ENCODE measurements at regions not wholly inside any gene's neighbourhood (a gene's known extent, or its start where the extent isn't known, plus 50 kb on each side); places are given as distances from the start of the nearest gene placed in this dataset.

DNA sequence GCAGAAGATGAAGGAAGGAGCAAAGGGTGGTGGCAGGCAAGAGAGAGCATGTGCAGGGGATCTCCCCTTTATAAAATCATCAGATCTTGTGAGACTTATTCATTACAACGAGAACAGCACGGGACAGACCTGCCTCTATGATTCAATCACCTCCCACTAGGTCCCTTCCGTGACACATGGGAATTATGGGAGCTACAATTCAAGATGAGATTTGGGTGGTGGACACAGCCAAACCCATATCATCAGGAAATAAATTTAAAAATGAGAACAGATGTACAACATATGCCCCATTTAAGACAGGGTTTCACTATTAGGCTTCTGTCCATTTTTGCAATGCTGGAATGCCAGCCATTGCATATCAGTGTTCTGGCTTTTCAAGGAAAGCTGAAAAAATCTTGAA lies 346.7 kb upstream of the SLIT2 start:
- TF ChIP-seq, protein P1, sequence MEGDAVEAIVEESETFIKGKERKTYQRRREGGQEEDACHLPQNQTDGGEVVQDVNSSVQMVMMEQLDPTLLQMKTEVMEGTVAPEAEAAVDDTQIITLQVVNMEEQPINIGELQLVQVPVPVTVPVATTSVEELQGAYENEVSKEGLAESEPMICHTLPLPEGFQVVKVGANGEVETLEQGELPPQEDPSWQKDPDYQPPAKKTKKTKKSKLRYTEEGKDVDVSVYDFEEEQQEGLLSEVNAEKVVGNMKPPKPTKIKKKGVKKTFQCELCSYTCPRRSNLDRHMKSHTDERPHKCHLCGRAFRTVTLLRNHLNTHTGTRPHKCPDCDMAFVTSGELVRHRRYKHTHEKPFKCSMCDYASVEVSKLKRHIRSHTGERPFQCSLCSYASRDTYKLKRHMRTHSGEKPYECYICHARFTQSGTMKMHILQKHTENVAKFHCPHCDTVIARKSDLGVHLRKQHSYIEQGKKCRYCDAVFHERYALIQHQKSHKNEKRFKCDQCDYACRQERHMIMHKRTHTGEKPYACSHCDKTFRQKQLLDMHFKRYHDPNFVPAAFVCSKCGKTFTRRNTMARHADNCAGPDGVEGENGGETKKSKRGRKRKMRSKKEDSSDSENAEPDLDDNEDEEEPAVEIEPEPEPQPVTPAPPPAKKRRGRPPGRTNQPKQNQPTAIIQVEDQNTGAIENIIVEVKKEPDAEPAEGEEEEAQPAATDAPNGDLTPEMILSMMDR (IDR thresholded peaks at IDR 0.05 in 4 of 5, conservative IDR thresholded peaks at IDR 0.05 in 1 of 5): no peak
- no peak for TF ChIP-seq POLR2A (IDR thresholded peaks at IDR 0.05)

All from gastrocnemius medialis (tissue), 4 donors.